ENCODE measurements at regions not wholly inside any gene's neighbourhood (a gene's known extent, or its start where the extent isn't known, plus 50 kb on each side); places are given as distances from the start of the nearest gene placed in this dataset.

GRCh38 chr2:174697255-174697654 lies 67.0 kb downstream of the CHRNA1 start:
- TF ChIP-seq EP300 (IDR thresholded peaks at IDR 0.05; ENCODE audit: low read depth) (no peak), POLR2AphosphoS5 (IDR thresholded peaks at IDR 0.05) (no peak), POLR2A (IDR thresholded peaks at IDR 0.05) (no peak)
- TF ChIP-seq, protein P1, sequence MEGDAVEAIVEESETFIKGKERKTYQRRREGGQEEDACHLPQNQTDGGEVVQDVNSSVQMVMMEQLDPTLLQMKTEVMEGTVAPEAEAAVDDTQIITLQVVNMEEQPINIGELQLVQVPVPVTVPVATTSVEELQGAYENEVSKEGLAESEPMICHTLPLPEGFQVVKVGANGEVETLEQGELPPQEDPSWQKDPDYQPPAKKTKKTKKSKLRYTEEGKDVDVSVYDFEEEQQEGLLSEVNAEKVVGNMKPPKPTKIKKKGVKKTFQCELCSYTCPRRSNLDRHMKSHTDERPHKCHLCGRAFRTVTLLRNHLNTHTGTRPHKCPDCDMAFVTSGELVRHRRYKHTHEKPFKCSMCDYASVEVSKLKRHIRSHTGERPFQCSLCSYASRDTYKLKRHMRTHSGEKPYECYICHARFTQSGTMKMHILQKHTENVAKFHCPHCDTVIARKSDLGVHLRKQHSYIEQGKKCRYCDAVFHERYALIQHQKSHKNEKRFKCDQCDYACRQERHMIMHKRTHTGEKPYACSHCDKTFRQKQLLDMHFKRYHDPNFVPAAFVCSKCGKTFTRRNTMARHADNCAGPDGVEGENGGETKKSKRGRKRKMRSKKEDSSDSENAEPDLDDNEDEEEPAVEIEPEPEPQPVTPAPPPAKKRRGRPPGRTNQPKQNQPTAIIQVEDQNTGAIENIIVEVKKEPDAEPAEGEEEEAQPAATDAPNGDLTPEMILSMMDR (IDR thresholded peaks at IDR 0.05): peak; percentile 46 to 69 (median 64)
- H3K4me3 ChIP-seq: no peak overlapping the region
- no peaks in the 10 kb centered on the region for H3K36me3 ChIP-seq
- 2% methylated on average over 3 of the region's 3 CpGs; no CpG with 5 or more reads in 1 of the 2 donors for WGBS, 2 donors (ENCODE audit: low coverage in 1 of 2)
- H3K27ac ChIP-seq: no peak overlapping the region
- peak; percentile 49 for DNase-seq
- no peaks in the 10 kb centered on the region for H3K27me3 ChIP-seq
- no peaks in the 10 kb centered on the region for H3K9me3 ChIP-seq
- in situ Hi-C loops (cut with MboI; ENCODE audit: low pct_ligation_motif_present in 1 of 4, low pct_unique_long_range_greater_than_20kb in 1 of 4, low sequenced_read_pairs in 3 of 4) (loop anchor here in 3 of 4 donors (10.0 to 25.0 kb wide), 3 partner anchors 110 to 235 kb away; partner anchors contain the start of gene WIPF1 (in 1 of the 3)), intact Hi-C loops (cut with DNase I; ENCODE audit: low total_unique reads) (no loop called here)
- H3K4me1 ChIP-seq: no peaks in the 10 kb centered on the region

GRCh38 chr2:174694920-174695319 lies 69.4 kb downstream of the CHRNA1 start:
- Histone ChIP-seq H3K4me1 (no peaks in the 10 kb centered on the region), H3K4me3 (no peak overlapping the region), H3K36me3 (no peaks in the 10 kb centered on the region), H3K9me3 (no peaks in the 10 kb centered on the region), H3K27me3 (no peaks in the 10 kb centered on the region), H3K27ac (no peak overlapping the region)
- TF ChIP-seq EP300 (IDR thresholded peaks at IDR 0.05; ENCODE audit: low read depth): no peak
- TF ChIP-seq, protein P1 (IDR thresholded peaks at IDR 0.05): no peak
- no peak for TF ChIP-seq POLR2A (IDR thresholded peaks at IDR 0.05)
- TF ChIP-seq POLR2AphosphoS5 (IDR thresholded peaks at IDR 0.05): no peak
- WGBS, 2 donors (ENCODE audit: low coverage in 1 of 2): 46% methylated on average over 2 of the region's 2 CpGs; no CpG with 5 or more reads in 1 of the 2 donors
- intact Hi-C loops (cut with DNase I; ENCODE audit: low total_unique reads) (no loop called here), in situ Hi-C loops (cut with MboI; ENCODE audit: low pct_ligation_motif_present in 1 of 4, low pct_unique_long_range_greater_than_20kb in 1 of 4, low sequenced_read_pairs in 3 of 4) (loop anchor here (5.0 to 25.0 kb wide), 4 partner anchors 108 to 233 kb away; partner anchors contain the start of gene WIPF1 (in 1 of the 4))
- no peak for DNase-seq

DNA sequence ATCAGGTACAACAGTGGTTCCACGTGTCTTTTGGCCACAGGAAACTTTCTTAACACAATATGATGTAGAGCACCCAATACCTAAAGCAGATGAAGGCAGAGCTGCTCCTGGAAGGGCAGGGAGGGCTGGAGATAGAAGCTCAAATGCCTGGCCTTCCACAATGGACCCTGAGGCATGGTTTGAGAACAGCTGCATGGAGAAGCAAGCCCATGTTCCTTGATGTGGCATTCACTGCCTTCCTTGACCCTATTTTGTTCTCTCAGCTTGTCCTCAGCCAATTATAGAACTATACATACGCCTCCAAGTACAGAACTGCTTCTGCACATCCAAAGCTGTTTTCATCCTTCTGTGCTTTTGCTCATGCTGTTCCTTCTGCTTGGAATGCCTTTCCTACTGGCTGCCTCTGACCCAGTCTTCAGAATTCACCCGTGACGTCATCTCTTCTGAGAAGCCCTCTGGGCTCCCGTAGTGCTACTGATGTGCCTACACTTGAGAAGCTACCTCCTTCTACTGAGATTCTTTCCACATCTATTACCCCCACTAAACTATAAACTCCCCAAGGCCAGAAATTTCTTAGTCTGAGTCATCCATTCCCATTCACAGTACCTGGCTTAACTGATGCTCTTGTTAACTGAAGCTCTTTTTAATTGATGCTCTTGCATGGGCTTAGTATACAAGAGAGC lies 69.9 kb downstream of the CHRNA1 start:
- no peak overlapping the region for H3K27ac ChIP-seq
- no peaks in the 10 kb centered on the region for H3K36me3 ChIP-seq
- H3K9me3 ChIP-seq: no peaks in the 10 kb centered on the region
- no peaks in the 10 kb centered on the region for H3K27me3 ChIP-seq
- H3K4me1 ChIP-seq: no peaks in the 10 kb centered on the region
- intact Hi-C loops (cut with DNase I; ENCODE audit: low total_unique reads): no loop called here
- no peak for DNase-seq
- H3K4me3 ChIP-seq: no peak overlapping the region
- 76% methylated on average over 5 of the region's 5 CpGs; no CpG with 5 or more reads in 1 of the 2 donors for WGBS, 2 donors (ENCODE audit: low coverage in 1 of 2)
- in situ Hi-C loops (cut with MboI; ENCODE audit: low pct_ligation_motif_present in 1 of 4, low pct_unique_long_range_greater_than_20kb in 1 of 4, low sequenced_read_pairs in 3 of 4): loop anchor here (5.0 to 25.0 kb wide), 4 partner anchors 107 to 232 kb away; partner anchors contain the start of gene WIPF1 (in 1 of the 4)
- no peak for TF ChIP-seq POLR2AphosphoS5 (IDR thresholded peaks at IDR 0.05)
- TF ChIP-seq POLR2A (IDR thresholded peaks at IDR 0.05): no peak
- TF ChIP-seq, protein P1 (IDR thresholded peaks at IDR 0.05): no peak
- TF ChIP-seq EP300 (IDR thresholded peaks at IDR 0.05; ENCODE audit: low read depth): no peak

DNA sequence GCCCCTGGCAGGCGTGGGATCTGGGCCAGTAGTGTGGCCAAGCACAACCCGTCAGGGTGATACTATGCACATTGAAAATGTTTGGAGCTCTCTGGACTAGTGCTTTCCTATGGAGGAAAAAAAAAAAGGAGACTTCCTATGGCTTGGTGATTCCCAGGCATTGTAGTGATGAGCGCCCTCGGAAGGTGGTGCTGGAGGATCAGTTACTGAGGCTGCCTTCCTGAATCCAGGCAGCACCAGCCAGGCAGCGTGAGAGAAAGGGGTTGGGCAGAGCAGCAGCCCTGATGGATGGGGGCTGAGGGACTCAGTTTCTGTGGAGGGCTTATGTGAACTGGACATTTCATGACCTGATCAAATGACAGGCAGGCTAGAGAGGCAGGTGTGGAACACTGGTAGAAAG lies 70.9 kb downstream of the CHRNA1 start:
- intact Hi-C loops (cut with DNase I; ENCODE audit: low total_unique reads): no loop called here

More for the DNA sequence above, 70.9 kb downstream of the CHRNA1 start:
- Histone ChIP-seq H3K4me3 (no peak overlapping the region), H3K9me3 (no peaks in the 10 kb centered on the region), H3K36me3 (no peaks in the 10 kb centered on the region), H3K27ac (no peak overlapping the region), H3K27me3 (no peaks in the 10 kb centered on the region), H3K4me1 (no peaks in the 10 kb centered on the region)
- WGBS, 2 donors (ENCODE audit: low coverage in 1 of 2): 95% methylated on average over 5 of the region's 5 CpGs; no CpG with 5 or more reads in 1 of the 2 donors
- in situ Hi-C loops (cut with MboI; ENCODE audit: low pct_ligation_motif_present in 1 of 4, low pct_unique_long_range_greater_than_20kb in 1 of 4, low sequenced_read_pairs in 3 of 4): loop anchor here (5.0 to 25.0 kb wide), 4 partner anchors 106 to 231 kb away; partner anchors contain the start of gene WIPF1 (in 1 of the 4)
- TF ChIP-seq POLR2A (IDR thresholded peaks at IDR 0.05) (no peak), EP300 (IDR thresholded peaks at IDR 0.05; ENCODE audit: low read depth) (no peak), POLR2AphosphoS5 (IDR thresholded peaks at IDR 0.05) (no peak)
- TF ChIP-seq, protein P1 (IDR thresholded peaks at IDR 0.05): no peak
- no peak for DNase-seq
